Chondrocyte (in vitro differentiated cells): ENCODE measurements at regions not wholly inside any gene's neighbourhood (a gene's known extent, or its start where the extent isn't known, plus 50 kb on each side); places are given as distances from the start of the nearest gene placed in this dataset.
"Not testable (repeated sequence)": the region's sequence is repeated elsewhere in the genome, so short reads cannot be mapped to it uniquely, and the experiment has no call there.

Source experiments
- DNase-seq: peaks from one replicate; pipeline ENCODE4 v3.0.0; 2021; ENCODE audit warnings: mixed read lengths, low spot score
- H3K27ac Mint-ChIP-seq: one replicate; pipeline ENCODE4 v1.8.0; 2021; ENCODE audit warnings: mild to moderate bottlenecking, moderate library complexity, mixed read lengths; ENCODE audit not compliant: unreplicated experiment
- H3K27me3 Mint-ChIP-seq: 2 replicates; pipeline ENCODE4 v1.8.0; 2021; ENCODE audit warnings: low read depth, mixed read lengths
- H3K36me3 Mint-ChIP-seq: 2 replicates; pipeline ENCODE4 v1.8.0; 2021; ENCODE audit warnings: low read depth, mixed read lengths
- H3K4me1 Mint-ChIP-seq: 2 replicates; pipeline ENCODE4 v1.8.0; 2021; ENCODE audit warnings: low read depth, mild to moderate bottlenecking, mixed read lengths
- H3K4me3 Mint-ChIP-seq: one replicate; pipeline ENCODE4 v1.8.0; 2021; ENCODE audit warnings: mild to moderate bottlenecking, moderate library complexity, mixed read lengths; ENCODE audit not compliant: unreplicated experiment
- H3K9me3 Mint-ChIP-seq: 2 replicates; pipeline ENCODE4 v1.8.0; 2021; ENCODE audit warnings: low read depth, mixed read lengths
- TF ChIP-seq, protein P1 (sequence below): fragments of 200-600 bp; sonication (generic); IDR thresholded peaks from 2 replicates; pipeline ENCODE4 v1.5.0; 2021; ENCODE audit warnings: antibody characterized with exemption, mild to moderate bottlenecking, moderate library complexity

DNA sequence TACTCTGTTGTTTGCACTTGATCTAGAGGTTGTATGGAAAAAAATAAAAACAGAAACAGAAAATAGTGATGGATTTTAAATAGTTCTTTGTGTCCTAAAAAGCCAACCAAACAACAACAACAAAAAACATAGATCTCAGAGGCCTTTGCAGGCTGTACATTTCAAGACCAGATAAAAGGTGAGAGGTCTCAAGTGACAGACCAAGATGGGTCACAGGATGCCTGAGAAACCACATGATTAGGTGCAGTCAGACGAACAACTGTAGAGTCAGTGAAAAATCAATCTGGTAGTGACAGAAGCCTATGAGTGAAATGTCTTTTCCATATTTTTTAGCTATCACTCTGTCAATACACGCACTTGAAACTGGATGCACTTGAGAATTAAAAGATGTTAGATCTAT, 193.5 kb upstream of the SAMSN1 start:
- TF ChIP-seq, protein P1, sequence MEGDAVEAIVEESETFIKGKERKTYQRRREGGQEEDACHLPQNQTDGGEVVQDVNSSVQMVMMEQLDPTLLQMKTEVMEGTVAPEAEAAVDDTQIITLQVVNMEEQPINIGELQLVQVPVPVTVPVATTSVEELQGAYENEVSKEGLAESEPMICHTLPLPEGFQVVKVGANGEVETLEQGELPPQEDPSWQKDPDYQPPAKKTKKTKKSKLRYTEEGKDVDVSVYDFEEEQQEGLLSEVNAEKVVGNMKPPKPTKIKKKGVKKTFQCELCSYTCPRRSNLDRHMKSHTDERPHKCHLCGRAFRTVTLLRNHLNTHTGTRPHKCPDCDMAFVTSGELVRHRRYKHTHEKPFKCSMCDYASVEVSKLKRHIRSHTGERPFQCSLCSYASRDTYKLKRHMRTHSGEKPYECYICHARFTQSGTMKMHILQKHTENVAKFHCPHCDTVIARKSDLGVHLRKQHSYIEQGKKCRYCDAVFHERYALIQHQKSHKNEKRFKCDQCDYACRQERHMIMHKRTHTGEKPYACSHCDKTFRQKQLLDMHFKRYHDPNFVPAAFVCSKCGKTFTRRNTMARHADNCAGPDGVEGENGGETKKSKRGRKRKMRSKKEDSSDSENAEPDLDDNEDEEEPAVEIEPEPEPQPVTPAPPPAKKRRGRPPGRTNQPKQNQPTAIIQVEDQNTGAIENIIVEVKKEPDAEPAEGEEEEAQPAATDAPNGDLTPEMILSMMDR = no peak
- H3K36me3 Mint-ChIP-seq = no peaks in the 10 kb centered on the region
- peaks cover 4% of the 10 kb centered on the region for H3K9me3 Mint-ChIP-seq
- no peak overlapping the region for H3K27ac Mint-ChIP-seq
- no peaks in the 10 kb centered on the region for H3K4me1 Mint-ChIP-seq
- no peak for DNase-seq
- H3K27me3 Mint-ChIP-seq = no peaks in the 10 kb centered on the region
- no peak overlapping the region for H3K4me3 Mint-ChIP-seq

DNA sequence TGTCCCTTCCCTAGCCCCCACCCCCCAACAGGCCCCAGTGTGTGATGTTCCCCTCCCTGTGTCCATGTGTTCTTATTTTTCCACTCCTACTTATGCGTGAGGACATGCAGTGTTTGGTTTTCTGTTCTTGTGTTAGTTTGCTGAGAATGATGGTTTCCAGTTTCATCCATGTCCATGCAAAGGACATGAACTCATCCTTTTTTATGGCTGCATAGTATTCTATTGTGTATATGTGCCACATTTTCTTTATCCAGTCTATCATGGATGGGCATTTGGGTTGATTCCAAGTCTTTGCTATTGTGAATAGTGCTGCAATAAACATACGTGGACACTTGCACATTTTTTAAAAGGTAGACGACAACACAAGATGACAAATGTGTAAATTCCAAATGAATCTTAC, 192.5 kb upstream of the SAMSN1 start:
- DNase-seq, H3K4me1 Mint-ChIP-seq, H3K36me3 Mint-ChIP-seq, H3K27ac Mint-ChIP-seq, H3K9me3 Mint-ChIP-seq, H3K27me3 Mint-ChIP-seq, H3K4me3 Mint-ChIP-seq: not testable (repeated sequence)

DNA sequence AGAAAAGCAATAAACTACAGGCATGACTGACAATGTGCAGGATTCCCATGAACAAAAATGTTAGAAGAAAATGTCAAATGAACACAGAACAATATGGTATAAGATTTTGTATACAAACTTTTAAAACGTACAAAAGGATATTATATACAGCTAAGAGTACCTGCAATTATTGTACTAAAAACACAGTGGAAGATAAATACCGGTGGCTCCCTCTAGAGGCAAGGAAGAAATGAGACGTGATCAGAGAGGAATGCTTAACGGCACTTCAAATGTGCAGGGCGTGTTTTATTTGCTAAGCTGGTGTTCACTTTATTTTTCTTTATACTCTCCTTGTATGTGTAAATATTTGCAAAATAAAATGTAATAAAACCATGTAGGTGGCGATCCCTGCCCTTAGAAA, 191.8 kb upstream of the SAMSN1 start:
- TF ChIP-seq, protein P1 = peak; percentile 74
- Mint-ChIP-seq H3K36me3 (no peaks in the 10 kb centered on the region), H3K4me1 (no peaks in the 10 kb centered on the region)

DNA sequence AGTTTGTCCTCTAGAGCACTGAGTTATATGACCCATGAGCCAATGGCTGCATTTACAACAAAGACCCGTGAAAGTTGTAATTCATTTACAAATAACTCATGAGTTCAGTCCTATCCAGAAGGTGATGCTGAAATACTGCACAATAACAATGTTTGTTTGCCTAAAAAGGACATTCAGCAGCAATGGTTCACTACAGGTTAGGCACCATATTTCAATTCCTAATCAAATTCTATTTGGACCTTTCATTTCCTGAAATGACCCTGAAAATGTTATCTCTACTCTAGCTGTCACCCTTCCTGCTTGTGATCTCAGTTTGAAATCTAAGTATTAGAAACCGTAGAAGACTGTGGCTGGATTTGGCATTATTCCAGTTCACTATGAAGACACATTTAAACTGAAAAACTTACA, 191.2 kb upstream of the SAMSN1 start:
- TF ChIP-seq, protein P1 = no peak
- H3K27me3 Mint-ChIP-seq = no peaks in the 10 kb centered on the region

More for the DNA sequence above, 191.8 kb upstream of the SAMSN1 start:
- H3K27me3 Mint-ChIP-seq = no peaks in the 10 kb centered on the region
- H3K4me3 Mint-ChIP-seq = no peak overlapping the region
- no peak overlapping the region for H3K27ac Mint-ChIP-seq
- DNase-seq = no peak
- no peaks in the 10 kb centered on the region for H3K9me3 Mint-ChIP-seq

DNA sequence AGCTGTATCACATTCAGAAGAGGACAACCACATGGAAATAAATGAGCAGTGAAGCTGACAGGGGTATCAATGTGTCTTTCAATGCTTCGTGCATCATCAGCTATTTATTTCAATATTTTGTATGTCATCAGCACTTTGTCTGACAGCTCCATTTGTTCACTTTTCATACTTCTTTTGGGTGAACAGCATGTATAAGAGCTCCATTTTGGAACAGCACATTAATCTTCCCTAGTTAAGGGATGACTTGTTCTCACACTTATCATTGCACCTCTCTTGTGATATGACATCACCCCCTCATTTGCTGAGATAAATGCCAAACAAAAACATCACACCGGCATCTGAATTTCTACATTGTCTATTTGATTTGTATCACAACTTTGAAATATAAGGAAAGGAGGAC, 190.6 kb upstream of the SAMSN1 start:
- H3K27me3 Mint-ChIP-seq = no peaks in the 10 kb centered on the region
- H3K4me1 Mint-ChIP-seq = no peaks in the 10 kb centered on the region
- H3K9me3 Mint-ChIP-seq = no peaks in the 10 kb centered on the region
- H3K36me3 Mint-ChIP-seq = no peaks in the 10 kb centered on the region
- no peak for DNase-seq
- TF ChIP-seq, protein P1 = no peak
- H3K27ac Mint-ChIP-seq = no peak overlapping the region
- H3K4me3 Mint-ChIP-seq = no peak overlapping the region

More for the DNA sequence above, 191.2 kb upstream of the SAMSN1 start:
- Mint-ChIP-seq H3K4me1 (no peaks in the 10 kb centered on the region), H3K27ac (no peak overlapping the region), H3K9me3 (no peaks in the 10 kb centered on the region), H3K36me3 (no peaks in the 10 kb centered on the region), H3K4me3 (no peak overlapping the region)
- DNase-seq = no peak

DNA sequence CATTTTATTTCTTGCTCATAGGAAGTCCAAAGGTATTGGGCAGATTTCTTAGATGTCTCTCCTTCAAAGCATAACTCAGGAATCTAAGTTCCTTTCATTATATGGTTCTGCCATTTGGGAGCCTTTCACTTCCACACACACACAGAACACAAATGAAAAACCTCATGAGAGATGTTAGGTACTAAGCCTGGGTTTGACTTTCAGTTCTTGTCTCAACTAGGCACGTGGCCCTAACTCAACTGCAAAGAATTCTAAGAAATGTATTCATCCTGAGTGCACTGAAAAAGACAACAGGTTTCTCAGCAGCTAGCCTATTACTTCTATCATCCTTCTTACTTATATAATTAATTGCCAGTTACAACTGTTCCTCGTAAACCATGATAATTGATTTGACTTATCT, 190.0 kb upstream of the SAMSN1 start:
- no peak overlapping the region for H3K27ac Mint-ChIP-seq
- TF ChIP-seq, protein P1 = no peak
- DNase-seq = no peak

More for the DNA sequence above, 190.0 kb upstream of the SAMSN1 start:
- Mint-ChIP-seq H3K36me3 (no peaks in the 10 kb centered on the region), H3K4me1 (no peaks in the 10 kb centered on the region), H3K9me3 (no peaks in the 10 kb centered on the region), H3K27me3 (no peaks in the 10 kb centered on the region), H3K4me3 (no peak overlapping the region)
